HUES48 (cell line): ENCODE measurements at regions not wholly inside any gene's neighbourhood (a gene's known extent, or its start where the extent isn't known, plus 50 kb on each side); places are given as distances from the start of the nearest gene placed in this dataset.

Experiments
- H3K27ac ChIP-seq: one replicate; pipeline ENCODE4 v1.7.0; 2013; ENCODE audit warnings: low read depth, low read length, inconsistent platforms
- H3K27me3 ChIP-seq: 2 replicates; pipeline ENCODE4 v1.6.1; 2013; ENCODE audit warnings: mild to moderate bottlenecking, low read length; ENCODE audit not compliant: control insufficient read depth, insufficient read depth
- H3K36me3 ChIP-seq: 2 replicates; pipeline ENCODE4 v1.6.1; 2013; ENCODE audit warnings: low read length; ENCODE audit not compliant: control insufficient read depth, insufficient read depth
- H3K4me1 ChIP-seq: 2 replicates; pipeline ENCODE4 v1.6.1; 2013; ENCODE audit warnings: mild to moderate bottlenecking, low read length; ENCODE audit not compliant: control insufficient read depth, insufficient read depth
- H3K4me3 ChIP-seq: 2 replicates; pipeline ENCODE4 v1.5.1; 2013; ENCODE audit warnings: mild to moderate bottlenecking, low read depth, low read length
- H3K9ac ChIP-seq: 2 replicates; pipeline ENCODE4 v1.6.1; 2013; ENCODE audit warnings: mild to moderate bottlenecking, low read depth, low read length, moderate library complexity
- H3K9me3 ChIP-seq: 2 replicates; pipeline ENCODE4 v1.6.1; 2013; ENCODE audit warnings: low read length; ENCODE audit not compliant: control insufficient read depth, insufficient read depth

- Histone ChIP-seq H3K27me3 (no peaks in the 10 kb centered on the region), H3K4me3 (no peak overlapping the region), H3K27ac (no peak overlapping the region), H3K4me1 (peaks cover 52% of the 10 kb centered on the region), H3K9ac (no peak overlapping the region), H3K9me3 (0 out of 2 replicates have a peak, but pooled peaks cover 2% of the 10 kb centered on the region), H3K36me3 (no peaks in the 10 kb centered on the region)
Observed at GRCh38 chr2:45260946-45261345, 251.7 kb upstream of the SIX2 start.

DNA sequence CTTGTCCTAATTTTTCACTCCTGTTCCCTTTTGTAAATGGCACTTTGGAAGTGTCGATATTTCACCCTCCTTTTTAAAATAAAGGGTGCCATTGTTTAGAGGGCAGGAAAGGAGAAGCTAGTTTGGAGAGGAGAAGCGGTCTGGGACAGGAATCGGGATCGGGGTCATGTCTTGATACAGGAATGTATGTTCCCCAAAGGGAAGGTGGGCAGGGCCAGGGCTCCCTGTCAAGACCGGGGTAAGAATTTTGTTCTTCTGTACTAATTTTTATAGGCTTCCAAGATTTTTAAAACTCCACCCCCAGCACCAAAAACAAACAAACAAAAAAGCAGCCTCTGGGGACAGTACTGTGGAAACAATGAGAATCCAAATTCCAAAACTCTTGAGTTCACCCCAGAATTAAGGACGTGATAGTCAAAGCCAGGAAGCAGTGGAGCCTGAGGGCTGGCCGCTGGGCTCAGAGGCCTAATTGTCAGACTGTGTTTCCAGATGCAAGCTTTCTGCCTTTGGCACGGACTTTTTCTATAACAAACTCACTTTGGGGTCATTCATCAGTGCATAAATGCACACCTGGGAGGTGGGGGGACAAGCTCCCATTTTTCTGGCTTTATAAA, 250.4 kb upstream of the SIX2 start:
- no peaks in the 10 kb centered on the region for H3K27me3 ChIP-seq
- H3K9me3 ChIP-seq = 0 out of 2 replicates have a peak, but pooled peaks cover 2% of the 10 kb centered on the region
- H3K4me3 ChIP-seq = no peak overlapping the region
- peaks cover 52% of the 10 kb centered on the region for H3K4me1 ChIP-seq
- H3K9ac ChIP-seq = no peak overlapping the region
- no peak overlapping the region for H3K27ac ChIP-seq
- H3K36me3 ChIP-seq = no peaks in the 10 kb centered on the region

DNA sequence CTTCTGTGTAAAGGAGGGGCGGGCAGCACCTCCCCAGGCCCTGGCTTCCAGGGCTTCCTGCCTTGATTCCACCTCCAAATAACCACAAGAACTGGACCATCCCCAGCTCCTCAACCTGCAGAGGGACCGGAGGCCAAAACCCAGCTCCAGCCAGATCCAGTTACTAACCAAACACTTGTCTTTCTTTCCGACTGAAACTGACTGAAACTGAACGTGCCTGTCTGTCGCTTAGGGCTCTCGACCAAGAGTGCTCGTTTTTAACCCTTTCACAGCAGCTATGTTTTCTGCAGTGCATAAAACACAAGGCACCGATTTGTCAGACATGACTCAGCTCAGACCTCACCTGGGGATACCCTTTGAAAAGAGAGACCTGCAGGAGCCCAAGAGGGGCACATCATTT, 249.9 kb upstream of the SIX2 start:
- no peak overlapping the region for H3K4me3 ChIP-seq
- H3K4me1 ChIP-seq = peaks cover 50% of the 10 kb centered on the region
- H3K27ac ChIP-seq = no peak overlapping the region
- H3K36me3 ChIP-seq = no peaks in the 10 kb centered on the region
- H3K27me3 ChIP-seq = no peaks in the 10 kb centered on the region
- H3K9ac ChIP-seq = no peak overlapping the region
- H3K9me3 ChIP-seq = 0 out of 2 replicates have a peak, but pooled peaks cover 2% of the 10 kb centered on the region

DNA sequence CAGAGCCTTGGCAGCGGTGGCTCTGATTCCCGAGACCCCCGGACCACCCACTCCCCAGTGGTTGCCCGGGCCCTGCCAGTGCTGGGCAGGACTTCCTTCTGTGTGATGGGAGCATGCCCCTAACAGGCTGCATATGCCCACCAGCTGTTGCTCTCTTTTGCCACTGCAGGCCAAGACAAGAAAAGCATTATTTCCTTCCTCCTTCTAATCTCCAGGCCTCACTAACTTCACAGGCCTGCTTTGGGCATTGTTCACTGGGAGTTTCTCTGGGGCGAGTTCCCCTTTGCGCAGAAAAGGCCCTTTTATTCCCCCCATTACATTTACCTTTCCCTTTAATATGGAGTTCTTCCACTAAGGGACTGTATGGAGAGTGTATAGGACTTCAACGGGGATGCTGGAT, 249.1 kb upstream of the SIX2 start:
- 0 out of 2 replicates have a peak, but pooled peaks cover 2% of the 10 kb centered on the region for H3K9me3 ChIP-seq
- no peak overlapping the region for H3K9ac ChIP-seq
- no peaks in the 10 kb centered on the region for H3K36me3 ChIP-seq
- H3K27me3 ChIP-seq = no peaks in the 10 kb centered on the region
- peaks cover 48% of the 10 kb centered on the region for H3K4me1 ChIP-seq
- H3K27ac ChIP-seq = no peak overlapping the region
- H3K4me3 ChIP-seq = no peak overlapping the region

DNA sequence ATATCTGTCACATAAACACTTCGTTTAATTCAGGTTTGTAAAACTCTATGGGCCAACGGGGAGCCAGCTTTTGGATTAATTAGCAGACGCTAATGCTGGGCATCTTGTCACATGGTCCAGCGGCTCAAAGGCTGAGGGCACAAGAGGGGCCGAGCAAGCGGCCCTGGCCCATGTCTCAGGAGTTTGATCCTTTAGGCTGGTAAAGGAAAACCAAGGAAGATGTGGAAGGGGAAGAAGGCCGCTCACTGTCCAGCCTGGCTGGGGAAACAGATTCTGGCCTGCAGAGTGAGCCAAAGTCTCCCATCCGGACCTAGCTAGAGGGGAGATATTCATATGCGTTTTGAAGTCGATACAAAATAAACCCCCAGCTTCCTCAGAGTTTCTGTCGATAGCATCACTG, 248.6 kb upstream of the SIX2 start:
- Histone ChIP-seq H3K9ac (no peak overlapping the region), H3K9me3 (0 out of 2 replicates have a peak, but pooled peaks cover 2% of the 10 kb centered on the region), H3K4me1 (peaks cover 44% of the 10 kb centered on the region), H3K4me3 (0 out of 2 replicates have a peak overlapping the region, but pooled peaks have one; percentile 35), H3K36me3 (no peaks in the 10 kb centered on the region), H3K27ac (no peak overlapping the region), H3K27me3 (no peaks in the 10 kb centered on the region)

- Histone ChIP-seq H3K9me3 (0 out of 2 replicates have a peak, but pooled peaks cover 2% of the 10 kb centered on the region), H3K4me3 (peak overlapping the region; percentile 35; the same call in 1 of the 2 replicates), H3K4me1 (peaks cover 44% of the 10 kb centered on the region), H3K9ac (no peak overlapping the region), H3K27me3 (no peaks in the 10 kb centered on the region), H3K36me3 (no peaks in the 10 kb centered on the region), H3K27ac (no peak overlapping the region)
Observed at GRCh38 chr2:45256867-45257641, 247.8 kb upstream of the SIX2 start.

DNA sequence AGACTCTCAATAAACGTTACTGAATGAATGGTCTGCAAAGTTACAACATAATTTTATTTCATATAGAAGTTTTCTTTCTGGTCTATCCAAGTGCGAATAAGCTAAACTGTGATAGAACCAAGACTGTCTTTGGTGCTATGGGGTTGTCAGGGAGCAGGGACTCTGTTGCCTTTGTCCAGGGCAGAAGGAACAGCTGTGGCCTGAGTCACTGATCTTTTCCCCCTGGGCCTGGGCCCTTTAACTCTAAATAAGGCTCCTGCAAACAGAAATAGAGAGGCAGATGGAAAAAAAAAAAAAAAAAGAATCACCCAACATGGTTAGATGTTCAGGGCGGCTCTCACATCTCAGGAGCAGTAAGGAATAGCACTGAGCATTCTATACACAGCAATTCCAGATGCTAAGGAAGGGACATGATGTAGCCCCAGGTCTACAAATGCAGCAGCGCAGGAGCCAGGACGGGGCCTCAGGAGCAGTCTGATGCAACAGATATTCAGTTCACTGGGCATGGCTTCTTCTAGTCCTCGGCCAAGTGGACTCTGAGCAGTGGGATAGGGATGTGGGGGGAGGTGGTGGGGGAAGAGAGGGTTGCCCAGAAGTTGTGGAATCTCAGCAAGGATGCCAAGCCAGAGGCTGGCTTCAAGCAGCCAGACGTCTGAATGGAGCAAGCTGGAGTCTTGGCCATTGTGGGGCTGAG, 247.1 kb upstream of the SIX2 start:
- H3K9ac ChIP-seq = no peak overlapping the region
- H3K27ac ChIP-seq = no peak overlapping the region
- H3K27me3 ChIP-seq = no peaks in the 10 kb centered on the region
- no peak overlapping the region for H3K4me3 ChIP-seq
- no peaks in the 10 kb centered on the region for H3K36me3 ChIP-seq
- H3K9me3 ChIP-seq = no peaks in the 10 kb centered on the region
- peaks cover 44% of the 10 kb centered on the region for H3K4me1 ChIP-seq

DNA sequence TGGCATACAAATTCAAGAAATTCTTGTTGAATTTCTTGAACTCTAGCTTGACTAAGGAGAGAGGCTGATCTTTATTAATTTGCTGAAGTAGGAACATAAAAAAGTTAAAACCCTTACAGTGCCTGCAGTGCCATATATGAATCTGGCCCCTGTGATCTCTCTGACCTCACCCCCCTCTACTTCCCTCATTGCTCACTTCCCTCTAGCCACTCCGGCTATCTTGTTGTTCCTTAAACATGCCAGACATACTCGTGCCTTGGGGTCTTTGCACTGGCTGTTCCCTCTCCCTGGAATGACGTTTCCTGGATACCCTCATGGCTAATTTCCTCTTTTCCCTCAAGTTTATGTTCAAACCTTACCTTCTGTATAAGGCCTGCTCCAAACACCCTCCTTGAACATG, 246.3 kb upstream of the SIX2 start:
- H3K9ac ChIP-seq = no peak overlapping the region
- no peaks in the 10 kb centered on the region for H3K36me3 ChIP-seq
- H3K9me3 ChIP-seq = no peaks in the 10 kb centered on the region
- H3K4me1 ChIP-seq = peaks cover 43% of the 10 kb centered on the region
- H3K4me3 ChIP-seq = no peak overlapping the region
- H3K27ac ChIP-seq = no peak overlapping the region
- no peaks in the 10 kb centered on the region for H3K27me3 ChIP-seq

DNA sequence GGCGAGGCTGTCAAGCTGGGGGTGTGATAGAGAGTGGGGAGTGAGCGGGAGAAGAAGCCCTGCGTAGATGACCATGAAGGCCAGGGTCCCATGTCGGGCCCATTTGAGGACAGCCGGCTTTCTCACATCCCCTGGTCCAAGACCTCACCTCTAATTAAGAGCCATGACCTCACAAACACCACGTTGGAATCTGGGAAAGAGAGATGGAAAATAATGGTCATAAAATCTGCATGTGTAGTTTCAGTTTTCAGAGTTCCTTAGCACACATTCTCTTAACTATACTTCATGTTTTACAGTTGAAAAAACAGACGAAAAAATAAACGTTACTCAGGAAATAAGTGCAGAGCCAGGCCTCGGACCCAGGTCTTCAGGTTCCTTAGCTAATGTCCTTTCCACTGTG, 244.8 kb upstream of the SIX2 start:
- H3K27me3 ChIP-seq = no peaks in the 10 kb centered on the region
- no peak overlapping the region for H3K27ac ChIP-seq
- H3K9me3 ChIP-seq = no peaks in the 10 kb centered on the region
- peaks cover 30% of the 10 kb centered on the region for H3K4me1 ChIP-seq
- H3K36me3 ChIP-seq = no peaks in the 10 kb centered on the region
- H3K4me3 ChIP-seq = no peak overlapping the region
- H3K9ac ChIP-seq = no peak overlapping the region

GRCh38 chr2:45253151-45253550, 243.9 kb upstream of the SIX2 start:
- no peak overlapping the region for H3K27ac ChIP-seq
- peaks cover 22% of the 10 kb centered on the region for H3K4me1 ChIP-seq
- H3K36me3 ChIP-seq = no peaks in the 10 kb centered on the region
- H3K9ac ChIP-seq = no peak overlapping the region
- no peak overlapping the region for H3K4me3 ChIP-seq
- no peaks in the 10 kb centered on the region for H3K9me3 ChIP-seq
- H3K27me3 ChIP-seq = no peaks in the 10 kb centered on the region

DNA sequence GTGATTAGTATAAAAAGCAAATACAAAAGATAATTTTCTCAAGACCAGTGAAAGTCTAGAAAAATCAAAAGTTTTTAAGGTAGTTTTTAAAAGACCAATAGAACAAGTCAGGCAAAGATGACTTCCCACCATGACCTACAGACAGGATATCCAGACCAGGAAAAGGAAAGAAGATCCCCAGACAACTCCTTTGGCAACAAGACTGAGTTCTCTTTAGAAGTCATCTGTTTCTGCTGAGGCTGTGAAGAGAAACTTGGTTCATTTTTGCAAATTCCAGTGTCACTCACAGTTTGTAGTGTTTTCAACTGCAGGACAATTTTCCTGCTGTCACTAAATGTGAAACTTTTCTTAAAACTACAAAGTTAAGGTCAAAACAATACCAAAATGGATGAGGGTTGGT, 240.9 kb upstream of the SIX2 start:
- Histone ChIP-seq H3K36me3 (no peaks in the 10 kb centered on the region), H3K27me3 (no peaks in the 10 kb centered on the region), H3K27ac (no peak overlapping the region), H3K9me3 (no peaks in the 10 kb centered on the region), H3K4me3 (no peak overlapping the region), H3K9ac (no peak overlapping the region), H3K4me1 (no peaks in the 10 kb centered on the region)
